ENCODE measurements at regions not wholly inside any gene's neighbourhood (a gene's known extent, or its start where the extent isn't known, plus 50 kb on each side); places are given as distances from the start of the nearest gene placed in this dataset.

DNA sequence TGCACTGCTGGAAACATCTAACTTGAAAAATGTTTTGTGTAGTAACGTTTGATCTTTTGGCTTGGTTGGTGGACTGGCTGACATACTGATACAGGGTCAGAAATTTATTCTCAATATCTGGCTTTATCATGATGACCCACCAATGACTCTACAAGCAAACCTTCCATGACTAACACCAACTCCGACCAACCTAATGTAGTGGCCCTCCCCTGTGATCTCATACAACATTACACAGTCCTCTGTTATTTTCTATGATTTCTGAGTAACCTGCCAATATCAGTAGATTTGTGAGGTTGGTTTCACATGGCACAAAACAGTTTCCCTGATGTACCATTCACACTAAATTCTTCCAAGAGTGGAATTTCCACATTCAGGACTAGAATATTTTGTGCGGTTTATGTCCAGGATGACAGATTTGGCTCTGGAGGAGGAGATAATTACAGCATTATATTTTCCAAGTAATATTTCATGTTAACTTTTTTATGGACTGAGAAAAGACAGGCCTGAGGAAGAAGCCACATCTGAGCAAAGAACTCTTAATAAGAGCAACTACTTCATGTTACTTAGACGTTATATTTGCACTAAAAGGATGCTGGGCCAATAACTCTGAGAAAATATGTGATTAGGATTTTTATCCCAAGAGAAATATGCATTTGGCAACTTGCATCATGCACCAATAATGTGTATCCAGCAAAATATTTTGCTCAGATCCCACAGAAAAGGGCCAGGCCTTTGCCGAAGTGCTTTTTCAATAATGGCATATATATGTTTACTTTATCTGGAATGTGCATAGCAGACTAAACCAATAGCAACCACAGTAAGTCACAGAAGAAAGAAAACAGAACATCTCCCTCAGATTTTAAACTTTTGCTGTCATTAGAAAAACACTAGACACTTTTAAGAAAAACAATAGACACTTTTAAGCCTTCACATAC lies 273.4 kb downstream of the KCNN2 start:
- H3K4me3 Mint-ChIP-seq: no peak overlapping the region
- DNase-seq (ENCODE audit: extremely low spot score, unreplicated experiment): no peak
- no peak overlapping the region for H3K27ac Mint-ChIP-seq
- no peaks in the 10 kb centered on the region for H3K27me3 Mint-ChIP-seq
- H3K36me3 Mint-ChIP-seq: no peaks in the 10 kb centered on the region
- no peaks in the 10 kb centered on the region for H3K9me3 Mint-ChIP-seq
- H3K4me1 Mint-ChIP-seq (ENCODE audit: unreplicated experiment): no peaks in the 10 kb centered on the region
- TF ChIP-seq, protein P1, sequence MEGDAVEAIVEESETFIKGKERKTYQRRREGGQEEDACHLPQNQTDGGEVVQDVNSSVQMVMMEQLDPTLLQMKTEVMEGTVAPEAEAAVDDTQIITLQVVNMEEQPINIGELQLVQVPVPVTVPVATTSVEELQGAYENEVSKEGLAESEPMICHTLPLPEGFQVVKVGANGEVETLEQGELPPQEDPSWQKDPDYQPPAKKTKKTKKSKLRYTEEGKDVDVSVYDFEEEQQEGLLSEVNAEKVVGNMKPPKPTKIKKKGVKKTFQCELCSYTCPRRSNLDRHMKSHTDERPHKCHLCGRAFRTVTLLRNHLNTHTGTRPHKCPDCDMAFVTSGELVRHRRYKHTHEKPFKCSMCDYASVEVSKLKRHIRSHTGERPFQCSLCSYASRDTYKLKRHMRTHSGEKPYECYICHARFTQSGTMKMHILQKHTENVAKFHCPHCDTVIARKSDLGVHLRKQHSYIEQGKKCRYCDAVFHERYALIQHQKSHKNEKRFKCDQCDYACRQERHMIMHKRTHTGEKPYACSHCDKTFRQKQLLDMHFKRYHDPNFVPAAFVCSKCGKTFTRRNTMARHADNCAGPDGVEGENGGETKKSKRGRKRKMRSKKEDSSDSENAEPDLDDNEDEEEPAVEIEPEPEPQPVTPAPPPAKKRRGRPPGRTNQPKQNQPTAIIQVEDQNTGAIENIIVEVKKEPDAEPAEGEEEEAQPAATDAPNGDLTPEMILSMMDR (conservative IDR thresholded peaks at IDR 0.05): no peak

DNA sequence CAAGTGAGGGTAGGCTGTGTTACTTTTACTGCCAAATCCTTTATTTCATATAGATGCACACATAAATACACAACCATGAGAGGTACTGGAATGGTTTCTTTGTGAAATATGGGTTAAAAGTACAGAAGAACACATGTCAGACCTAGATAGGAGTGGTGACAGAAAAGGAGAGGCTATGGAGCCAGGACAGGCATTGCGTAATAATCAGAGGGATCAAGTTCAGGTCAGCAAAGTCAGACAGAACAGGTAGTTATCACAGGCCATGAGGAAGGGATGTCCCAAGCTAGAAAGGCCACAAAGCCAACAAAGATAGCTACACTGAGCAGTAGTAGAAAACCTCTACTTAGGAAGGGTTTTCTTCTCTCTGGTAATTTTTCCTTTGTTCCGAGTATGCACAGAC lies 272.6 kb downstream of the KCNN2 start:
- DNase-seq (ENCODE audit: extremely low spot score, unreplicated experiment): no peak
- Mint-ChIP-seq H3K4me3 (no peak overlapping the region), H3K27me3 (no peaks in the 10 kb centered on the region), H3K36me3 (no peaks in the 10 kb centered on the region), H3K4me1 (ENCODE audit: unreplicated experiment) (no peaks in the 10 kb centered on the region), H3K27ac (no peak overlapping the region), H3K9me3 (no peaks in the 10 kb centered on the region)
- TF ChIP-seq, protein P1 (conservative IDR thresholded peaks at IDR 0.05): no peak

DNA sequence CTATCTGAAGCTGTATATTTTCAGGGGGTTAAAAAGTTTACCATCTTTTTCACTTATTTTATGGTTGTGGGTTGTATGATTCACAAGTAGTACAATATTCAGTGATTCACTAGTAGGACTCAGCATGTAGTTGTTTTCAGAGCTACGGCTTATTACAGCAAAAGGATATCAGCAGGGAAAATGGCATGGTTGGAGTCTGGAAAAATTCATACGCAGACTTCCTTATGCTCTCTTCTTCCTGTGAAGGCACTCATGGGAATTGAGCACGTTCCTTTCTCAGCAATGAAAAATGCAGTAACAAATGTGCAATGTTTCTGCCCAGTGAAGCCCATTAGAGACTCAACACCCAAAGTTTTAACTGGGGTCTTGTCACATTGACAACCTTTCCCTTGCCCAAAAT lies 250.5 kb downstream of the KCNN2 start:
- Mint-ChIP-seq H3K9me3 (no peaks in the 10 kb centered on the region), H3K4me1 (ENCODE audit: unreplicated experiment) (no peaks in the 10 kb centered on the region), H3K36me3 (no peaks in the 10 kb centered on the region), H3K27me3 (no peaks in the 10 kb centered on the region), H3K27ac (no peak overlapping the region), H3K4me3 (no peak overlapping the region)
- TF ChIP-seq, protein P1 (conservative IDR thresholded peaks at IDR 0.05): no peak
- no peak for DNase-seq (ENCODE audit: extremely low spot score, unreplicated experiment)

DNA sequence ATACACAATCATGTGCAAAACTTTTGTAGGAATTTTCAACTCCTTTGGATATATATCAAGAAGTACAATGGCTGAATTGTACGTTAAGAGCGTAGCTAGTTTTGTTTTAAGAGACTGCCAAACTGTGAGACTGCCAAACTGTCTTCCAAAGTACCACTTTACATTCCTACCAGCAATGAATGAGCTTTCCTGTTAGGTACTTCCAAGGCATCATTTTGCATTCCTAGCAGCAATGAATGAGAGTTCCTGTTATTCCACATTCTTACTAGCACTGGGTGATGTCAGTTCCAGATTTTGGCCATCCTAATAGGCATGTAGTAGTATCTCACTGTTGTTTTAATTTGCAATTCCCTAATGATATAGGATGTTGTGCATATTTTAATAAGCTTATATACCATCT lies 219.3 kb downstream of the KCNN2 start:
- no peak overlapping the region for H3K27ac Mint-ChIP-seq
- peaks cover 7% of the 10 kb centered on the region for H3K9me3 Mint-ChIP-seq
- H3K36me3 Mint-ChIP-seq: no peaks in the 10 kb centered on the region
- no peak overlapping the region for H3K4me3 Mint-ChIP-seq
- TF ChIP-seq, protein P1 (conservative IDR thresholded peaks at IDR 0.05): no peak
- no peaks in the 10 kb centered on the region for H3K27me3 Mint-ChIP-seq
- no peaks in the 10 kb centered on the region for H3K4me1 Mint-ChIP-seq (ENCODE audit: unreplicated experiment)
- no peak for DNase-seq (ENCODE audit: extremely low spot score, unreplicated experiment)

DNA sequence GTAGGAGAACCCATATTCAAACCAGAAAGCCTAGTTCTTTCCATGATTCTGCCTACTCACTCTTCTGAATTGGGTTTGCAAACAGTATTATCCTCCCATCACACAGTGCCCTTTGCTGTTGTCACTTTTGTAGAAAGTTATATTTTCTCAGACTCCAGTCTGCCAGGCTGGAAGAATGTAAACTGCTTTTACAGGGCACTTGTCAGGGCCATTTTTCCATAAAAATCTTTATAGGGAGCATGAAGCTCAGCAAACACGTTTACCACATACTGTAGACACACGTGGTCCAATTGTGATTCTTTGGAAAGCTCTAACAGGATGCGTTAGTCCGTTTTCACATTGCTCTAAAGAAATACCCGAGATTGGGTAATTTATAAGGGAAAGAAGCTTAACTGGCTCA lies 204.0 kb downstream of the KCNN2 start:
- Mint-ChIP-seq H3K9me3 (peaks cover 4% of the 10 kb centered on the region), H3K36me3 (no peaks in the 10 kb centered on the region), H3K27ac (no peak overlapping the region), H3K27me3 (peaks cover 2% of the 10 kb centered on the region), H3K4me3 (no peak overlapping the region), H3K4me1 (ENCODE audit: unreplicated experiment) (no peaks in the 10 kb centered on the region)
- TF ChIP-seq, protein P1 (conservative IDR thresholded peaks at IDR 0.05): no peak
- DNase-seq (ENCODE audit: extremely low spot score, unreplicated experiment): no peak
